ENCODE measurements at regions not wholly inside any gene's neighbourhood (a gene's known extent, or its start where the extent isn't known, plus 50 kb on each side); places are given as distances from the start of the nearest gene placed in this dataset.

DNA sequence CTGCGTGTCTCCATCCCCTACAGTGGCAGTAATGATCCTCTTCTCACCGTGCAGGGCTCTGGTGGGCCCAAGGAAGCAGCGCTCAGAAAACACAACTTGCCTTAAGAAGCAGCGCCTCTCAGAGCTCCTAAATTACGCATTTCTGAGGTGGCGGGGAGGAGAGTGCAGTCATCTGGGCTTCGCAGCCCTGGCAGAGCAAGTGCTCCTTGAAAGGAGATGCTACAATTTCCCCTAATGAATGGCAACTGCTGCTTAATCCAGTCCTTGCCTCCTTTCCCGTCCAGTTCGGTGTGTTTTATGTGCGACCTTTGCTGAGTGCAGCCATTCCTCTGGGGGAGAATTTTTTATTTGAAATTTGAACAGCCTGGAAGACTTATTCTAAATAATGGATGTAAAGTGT lies 287.3 kb downstream of the PTPRU start:
- TF ChIP-seq CTCF (IDR thresholded peaks at IDR 0.05 in 8 of 11, conservative IDR thresholded peaks at IDR 0.05 in 3 of 11) (no peak), POLR2AphosphoS5 (IDR thresholded peaks at IDR 0.05) (no peak), POLR2A (IDR thresholded peaks at IDR 0.05) (no peak)

All from spleen (tissue), 7 donors.